A673 (cell line): ENCODE measurements at regions not wholly inside any gene's neighbourhood (a gene's known extent, or its start where the extent isn't known, plus 50 kb on each side); places are given as distances from the start of the nearest gene placed in this dataset.

Experiments used
- EZH2 ChIP-seq: fragments of 200-600 bp; sonication (generic); IDR thresholded peaks from 2 replicates; pipeline ENCODE4 v1.6.1; 2017; ENCODE audit warnings: borderline replicate concordance, low read depth, mild to moderate bottlenecking, mixed read lengths, antibody characterized with exemption, low read length; ENCODE audit not compliant: poor library complexity, severe bottlenecking
- TF ChIP-seq, protein P1 (sequence below): fragments of 300-800, 200-600 bp; sonication (generic); conservative IDR thresholded peaks from 2 replicates; pipeline ENCODE4 v1.5.1; 2017; ENCODE audit warnings: low read depth, mild to moderate bottlenecking, antibody characterized with exemption, low read length, moderate library complexity, mixed read lengths

DNA sequence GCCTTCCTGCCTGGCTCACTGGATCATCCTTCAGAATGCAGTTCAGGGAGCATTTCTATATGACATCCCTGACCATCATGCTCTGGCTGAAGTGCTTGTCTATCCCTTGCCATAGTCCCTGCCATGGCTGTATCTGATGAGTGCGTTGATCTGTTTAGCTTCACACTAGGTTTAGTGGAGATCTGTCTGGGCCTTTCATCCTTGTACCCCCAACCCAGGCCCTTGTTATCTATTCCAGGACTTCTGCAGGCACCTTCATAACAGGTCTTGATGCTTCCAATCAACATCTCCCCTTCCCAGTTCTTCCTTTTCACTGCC is 102.4 kb downstream of the QRSL1 start:
- TF ChIP-seq, protein P1, sequence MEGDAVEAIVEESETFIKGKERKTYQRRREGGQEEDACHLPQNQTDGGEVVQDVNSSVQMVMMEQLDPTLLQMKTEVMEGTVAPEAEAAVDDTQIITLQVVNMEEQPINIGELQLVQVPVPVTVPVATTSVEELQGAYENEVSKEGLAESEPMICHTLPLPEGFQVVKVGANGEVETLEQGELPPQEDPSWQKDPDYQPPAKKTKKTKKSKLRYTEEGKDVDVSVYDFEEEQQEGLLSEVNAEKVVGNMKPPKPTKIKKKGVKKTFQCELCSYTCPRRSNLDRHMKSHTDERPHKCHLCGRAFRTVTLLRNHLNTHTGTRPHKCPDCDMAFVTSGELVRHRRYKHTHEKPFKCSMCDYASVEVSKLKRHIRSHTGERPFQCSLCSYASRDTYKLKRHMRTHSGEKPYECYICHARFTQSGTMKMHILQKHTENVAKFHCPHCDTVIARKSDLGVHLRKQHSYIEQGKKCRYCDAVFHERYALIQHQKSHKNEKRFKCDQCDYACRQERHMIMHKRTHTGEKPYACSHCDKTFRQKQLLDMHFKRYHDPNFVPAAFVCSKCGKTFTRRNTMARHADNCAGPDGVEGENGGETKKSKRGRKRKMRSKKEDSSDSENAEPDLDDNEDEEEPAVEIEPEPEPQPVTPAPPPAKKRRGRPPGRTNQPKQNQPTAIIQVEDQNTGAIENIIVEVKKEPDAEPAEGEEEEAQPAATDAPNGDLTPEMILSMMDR, result no peak
- no peak for TF ChIP-seq EZH2
